ENCODE measurements at regions not wholly inside any gene's neighbourhood (a gene's known extent, or its start where the extent isn't known, plus 50 kb on each side); places are given as distances from the start of the nearest gene placed in this dataset.
A peak's percentile ranks its signal among the peaks of the same experiment; 100 is the strongest.

- TF ChIP-seq POLR2AphosphoS5 (IDR thresholded peaks at IDR 0.05): no peak
- no peak for TF ChIP-seq CTCF (IDR thresholded peaks at IDR 0.05 in 8 of 11, conservative IDR thresholded peaks at IDR 0.05 in 3 of 11)
- no peak for TF ChIP-seq POLR2A (IDR thresholded peaks at IDR 0.05)
- 54 to 68% (median 61%) methylated on average over 3 of the region's 3 CpGs for WGBS, 5 donors
- H3K36me3 ChIP-seq: no peaks in the 10 kb centered on the region
- H3K27me3 ChIP-seq (replicated peaks in 1 of 7): peaks cover 0 to 6% (median 0%) of the 10 kb centered on the region in 7 donors
- no peak for DNase-seq
- H3K27ac ChIP-seq: no peak overlapping the region
- intact Hi-C loops (cut with DNase I; ENCODE audit: low total_unique reads): no loop called here
- H3K4me3 ChIP-seq: no peak overlapping the region
- no peaks in the 10 kb centered on the region for H3K4me1 ChIP-seq
- H3K9me3 ChIP-seq: no peaks in the 10 kb centered on the region
Measured at GRCh38 chr2:221970389-221970788, 328.4 kb downstream of the PAX3 start.

- H3K4me1 ChIP-seq: no peaks in the 10 kb centered on the region
- no peaks in the 10 kb centered on the region for H3K9me3 ChIP-seq
- no peak overlapping the region for H3K4me3 ChIP-seq
- TF ChIP-seq POLR2A (IDR thresholded peaks at IDR 0.05) (no peak), POLR2AphosphoS5 (IDR thresholded peaks at IDR 0.05) (no peak), CTCF (IDR thresholded peaks at IDR 0.05 in 8 of 11, conservative IDR thresholded peaks at IDR 0.05 in 3 of 11) (no peak)
- intact Hi-C loops (cut with DNase I; ENCODE audit: low total_unique reads): loop anchor here (5.0 kb wide), 1 partner anchor 392 kb away; no protein-coding TSS in a partner anchor
- peaks cover 0 to 6% (median 0%) of the 10 kb centered on the region in 7 donors for H3K27me3 ChIP-seq (replicated peaks in 1 of 7)
- H3K36me3 ChIP-seq: no peaks in the 10 kb centered on the region
- H3K27ac ChIP-seq: no peak overlapping the region
- WGBS, 5 donors: 78 to 88% (median 82%) methylated on average over 5 of the region's 5 CpGs
- DNase-seq: no peak
Measured at GRCh38 chr2:221969830-221970144, 329.0 kb downstream of the PAX3 start.

GRCh38 chr2:221969087-221969829 is 329.5 kb downstream of the PAX3 start:
- Histone ChIP-seq H3K27ac (no peak overlapping the region), H3K4me1 (no peaks in the 10 kb centered on the region), H3K4me3 (no peak overlapping the region), H3K27me3 (replicated peaks in 1 of 7) (peaks cover 0 to 6% (median 0%) of the 10 kb centered on the region in 7 donors), H3K9me3 (no peaks in the 10 kb centered on the region), H3K36me3 (no peaks in the 10 kb centered on the region)
- TF ChIP-seq POLR2A (IDR thresholded peaks at IDR 0.05): no peak
- no peak for TF ChIP-seq POLR2AphosphoS5 (IDR thresholded peaks at IDR 0.05)
- peak in 9 of 11 experiments; percentile 7 to 58 (median 35) for TF ChIP-seq CTCF (IDR thresholded peaks at IDR 0.05 in 8 of 11, conservative IDR thresholded peaks at IDR 0.05 in 3 of 11)
- intact Hi-C loops (cut with DNase I; ENCODE audit: low total_unique reads): loop anchor here (5.0 kb wide), 1 partner anchor 392 kb away; no protein-coding TSS in a partner anchor
- no peak for DNase-seq
- WGBS, 5 donors: 46 to 52% (median 50%) methylated on average over 7 of the region's 7 CpGs

- intact Hi-C loops (cut with DNase I; ENCODE audit: low total_unique reads): no loop called here
Measured at GRCh38 chr2:221962186-221962585, 336.6 kb downstream of the PAX3 start.

More at GRCh38 chr2:221962186-221962585, 336.6 kb downstream of the PAX3 start:
- H3K27ac ChIP-seq: no peak overlapping the region
- no peak overlapping the region for H3K4me3 ChIP-seq
- TF ChIP-seq POLR2A (IDR thresholded peaks at IDR 0.05): no peak
- no peak for TF ChIP-seq POLR2AphosphoS5 (IDR thresholded peaks at IDR 0.05)
- TF ChIP-seq CTCF (IDR thresholded peaks at IDR 0.05 in 8 of 11, conservative IDR thresholded peaks at IDR 0.05 in 3 of 11): no peak
- no peaks in the 10 kb centered on the region for H3K27me3 ChIP-seq (replicated peaks in 1 of 7)
- no peaks in the 10 kb centered on the region for H3K9me3 ChIP-seq
- H3K4me1 ChIP-seq: no peaks in the 10 kb centered on the region
- no peaks in the 10 kb centered on the region for H3K36me3 ChIP-seq
- DNase-seq: no peak
- WGBS, 5 donors: 80 to 92% (median 89%) methylated on average over 5 of the region's 5 CpGs
